ENCODE measurements at regions not wholly inside any gene's neighbourhood (a gene's known extent, or its start where the extent isn't known, plus 50 kb on each side); places are given as distances from the start of the nearest gene placed in this dataset.

DNA sequence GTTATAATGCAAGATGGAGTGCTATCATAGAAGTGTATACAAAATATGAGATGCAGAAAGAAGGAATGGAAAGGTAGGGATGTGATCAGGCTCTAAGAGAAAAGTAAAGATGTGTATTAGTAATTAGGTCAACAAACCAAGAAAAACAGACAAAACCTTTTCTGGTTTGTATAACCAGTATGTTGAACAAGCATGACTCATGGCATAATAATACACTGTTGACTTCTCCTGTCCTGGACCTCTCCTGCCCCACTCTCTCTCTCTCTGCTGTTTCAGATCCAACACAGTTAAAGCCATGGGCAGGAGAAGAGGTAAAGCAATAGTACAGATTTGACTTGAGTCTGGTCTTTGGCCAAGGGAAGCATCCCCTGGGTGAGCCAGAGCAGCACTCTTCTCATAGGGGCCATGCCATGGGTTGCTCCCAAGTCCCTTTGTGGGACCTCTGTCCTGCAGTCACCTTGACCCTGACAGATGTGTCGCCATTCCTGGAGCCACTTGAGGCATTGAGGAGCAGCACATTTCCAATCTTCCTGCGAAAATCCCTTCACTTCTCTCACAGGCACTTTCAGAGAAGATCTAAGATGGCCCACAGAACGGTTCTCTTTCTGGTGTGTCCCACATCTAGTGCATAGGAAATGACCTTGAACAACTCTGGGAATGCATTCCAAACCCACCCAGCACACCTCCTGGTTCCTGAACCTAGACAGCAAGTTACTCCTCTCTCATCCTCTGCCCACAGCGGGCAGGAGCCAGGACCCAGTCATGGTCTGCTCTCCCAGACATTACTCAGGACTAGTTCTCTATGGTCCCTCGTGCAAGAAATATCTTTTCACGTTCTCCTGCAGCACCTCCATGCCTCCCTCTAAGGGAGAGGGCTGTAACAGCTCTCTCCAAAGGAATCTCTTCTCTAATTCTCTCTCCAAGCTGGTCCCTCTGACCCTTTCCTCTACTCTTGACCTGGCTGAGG, 58.2 kb upstream of the PRSS23 start:
- Histone ChIP-seq H3K4me1 (ENCODE audit: insufficient read depth, insufficient read length) (peaks cover 11% of the 10 kb centered on the region), H3K36me3 (ENCODE audit: insufficient read depth, insufficient read length, low read length) (no peaks in the 10 kb centered on the region), H3K9ac (ENCODE audit: insufficient read length, low read depth) (no peak overlapping the region), H3K27me3 (ENCODE audit: insufficient read depth, insufficient read length) (no peaks in the 10 kb centered on the region), H3K4me3 (ENCODE audit: insufficient read length, low read depth) (no peak overlapping the region), H3K9me3 (ENCODE audit: insufficient read depth, low read length) (peaks cover 10% of the 10 kb centered on the region)
- no peak for DNase-seq (ENCODE audit: low read depth, low spot score)
- TF ChIP-seq YY1 (IDR thresholded peaks at IDR 0.05; ENCODE audit: insufficient read depth, insufficient read length) (no peak), SUZ12 (IDR thresholded peaks at IDR 0.05; ENCODE audit: extremely low read depth, insufficient read depth, insufficient read length) (no peak), ZNF274 (IDR thresholded peaks at IDR 0.05; ENCODE audit: low read depth, low read length) (no peak)

DNA sequence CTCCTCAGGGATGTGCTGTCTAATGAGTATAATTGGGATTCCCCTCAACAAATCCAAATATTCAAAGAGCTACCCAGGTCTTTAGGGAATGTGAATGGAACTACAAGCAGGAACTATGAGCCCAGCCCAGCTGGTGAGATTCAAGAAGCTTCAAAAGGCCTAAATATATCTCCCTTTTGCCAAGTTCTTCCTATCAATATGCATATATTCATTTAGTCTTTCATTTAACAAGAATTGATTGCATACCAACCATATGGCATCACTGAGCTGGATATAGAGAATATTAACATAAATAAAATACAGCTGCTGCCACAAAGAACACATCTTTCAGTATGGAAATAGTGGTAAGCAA, 58.9 kb upstream of the PRSS23 start:
- H3K4me1 ChIP-seq (ENCODE audit: insufficient read depth, insufficient read length) = peaks cover 11% of the 10 kb centered on the region
- TF ChIP-seq ZNF274 (IDR thresholded peaks at IDR 0.05; ENCODE audit: low read depth, low read length) (no peak), SUZ12 (IDR thresholded peaks at IDR 0.05; ENCODE audit: extremely low read depth, insufficient read depth, insufficient read length) (no peak), YY1 (IDR thresholded peaks at IDR 0.05; ENCODE audit: insufficient read depth, insufficient read length) (no peak)
- no peak for DNase-seq (ENCODE audit: low read depth, low spot score)
- H3K9me3 ChIP-seq (ENCODE audit: insufficient read depth, low read length) = peaks cover 10% of the 10 kb centered on the region
- no peaks in the 10 kb centered on the region for H3K27me3 ChIP-seq (ENCODE audit: insufficient read depth, insufficient read length)
- H3K36me3 ChIP-seq (ENCODE audit: insufficient read depth, insufficient read length, low read length) = no peaks in the 10 kb centered on the region
- H3K9ac ChIP-seq (ENCODE audit: insufficient read length, low read depth) = no peak overlapping the region
- H3K4me3 ChIP-seq (ENCODE audit: insufficient read length, low read depth) = no peak overlapping the region

DNA sequence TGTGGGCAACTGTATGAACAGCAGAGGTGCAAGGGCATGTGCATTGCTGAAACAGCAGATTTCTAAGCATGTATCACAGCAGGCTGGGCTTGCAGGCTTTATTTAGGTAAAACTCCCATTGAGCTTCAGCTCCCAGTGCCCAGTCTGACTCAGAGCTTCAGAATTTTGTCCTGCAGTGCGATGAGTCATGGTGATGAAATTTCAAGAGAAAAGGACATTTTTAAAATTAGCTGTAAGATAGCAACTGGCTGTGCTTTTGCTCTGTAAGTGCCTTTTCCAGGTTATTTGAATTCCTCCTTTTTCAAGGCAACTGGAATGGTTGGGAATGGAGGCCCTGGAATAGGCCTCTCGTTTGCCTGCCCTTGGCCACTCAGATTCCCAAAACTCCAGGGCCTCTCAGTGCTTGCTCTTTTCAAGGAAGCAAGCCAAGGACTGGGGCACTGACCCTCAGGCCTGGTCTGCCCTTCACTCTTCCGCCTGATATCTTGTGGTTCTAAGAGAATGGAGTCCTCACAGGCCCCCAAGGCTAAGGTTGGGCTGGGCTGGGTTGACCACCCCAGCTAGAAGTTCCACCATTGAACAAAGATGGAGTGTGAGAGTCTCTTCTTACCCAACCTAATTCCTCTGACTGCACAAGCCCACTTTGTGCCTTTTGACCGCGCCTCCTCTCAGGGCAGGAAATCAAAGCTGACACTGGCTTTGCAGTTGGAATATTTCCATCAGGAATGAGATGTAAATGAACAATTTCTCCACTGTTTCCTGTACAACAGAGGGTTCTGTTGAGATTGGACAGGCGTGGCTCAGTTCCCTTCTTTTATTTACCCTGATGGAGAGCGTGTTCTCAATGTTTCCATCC, 59.5 kb upstream of the PRSS23 start:
- no peaks in the 10 kb centered on the region for H3K27me3 ChIP-seq (ENCODE audit: insufficient read depth, insufficient read length)
- TF ChIP-seq SUZ12 (IDR thresholded peaks at IDR 0.05; ENCODE audit: extremely low read depth, insufficient read depth, insufficient read length) (no peak), YY1 (IDR thresholded peaks at IDR 0.05; ENCODE audit: insufficient read depth, insufficient read length) (no peak), ZNF274 (IDR thresholded peaks at IDR 0.05; ENCODE audit: low read depth, low read length) (no peak)
- peaks cover 11% of the 10 kb centered on the region for H3K4me1 ChIP-seq (ENCODE audit: insufficient read depth, insufficient read length)
- no peak overlapping the region for H3K9ac ChIP-seq (ENCODE audit: insufficient read length, low read depth)
- peaks cover 10% of the 10 kb centered on the region for H3K9me3 ChIP-seq (ENCODE audit: insufficient read depth, low read length)
- DNase-seq (ENCODE audit: low read depth, low spot score) = peak; percentile 84
- no peak overlapping the region for H3K4me3 ChIP-seq (ENCODE audit: insufficient read length, low read depth)
- no peaks in the 10 kb centered on the region for H3K36me3 ChIP-seq (ENCODE audit: insufficient read depth, insufficient read length, low read length)

DNA sequence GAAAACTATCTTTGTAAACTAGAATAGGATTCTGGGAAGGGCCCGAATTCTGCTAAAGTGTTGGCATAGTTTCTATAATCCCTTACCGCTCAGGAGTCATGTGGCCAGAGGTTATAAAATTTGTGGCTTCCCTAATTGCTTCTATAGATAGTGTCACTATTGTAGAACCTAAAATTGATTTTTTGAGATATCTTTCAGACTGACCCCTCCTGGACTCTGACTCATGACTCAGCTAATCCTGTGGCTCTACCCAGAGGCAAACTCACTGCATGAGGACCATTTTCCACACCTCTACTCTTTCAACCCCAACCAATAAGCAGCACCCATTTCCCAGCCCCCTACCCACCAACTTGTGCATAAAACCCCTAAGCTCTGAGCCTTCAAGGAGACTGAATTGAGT, 61.8 kb upstream of the PRSS23 start:
- Histone ChIP-seq H3K4me3 (ENCODE audit: insufficient read length, low read depth) (no peak overlapping the region), H3K36me3 (ENCODE audit: insufficient read depth, insufficient read length, low read length) (no peaks in the 10 kb centered on the region), H3K27me3 (ENCODE audit: insufficient read depth, insufficient read length) (no peaks in the 10 kb centered on the region), H3K4me1 (ENCODE audit: insufficient read depth, insufficient read length) (peaks cover 11% of the 10 kb centered on the region), H3K9ac (ENCODE audit: insufficient read length, low read depth) (no peak overlapping the region), H3K9me3 (ENCODE audit: insufficient read depth, low read length) (peaks cover 10% of the 10 kb centered on the region)
- TF ChIP-seq YY1 (IDR thresholded peaks at IDR 0.05; ENCODE audit: insufficient read depth, insufficient read length) = no peak
- no peak for TF ChIP-seq ZNF274 (IDR thresholded peaks at IDR 0.05; ENCODE audit: low read depth, low read length)
- no peak for TF ChIP-seq SUZ12 (IDR thresholded peaks at IDR 0.05; ENCODE audit: extremely low read depth, insufficient read depth, insufficient read length)
- DNase-seq (ENCODE audit: low read depth, low spot score) = no peak

DNA sequence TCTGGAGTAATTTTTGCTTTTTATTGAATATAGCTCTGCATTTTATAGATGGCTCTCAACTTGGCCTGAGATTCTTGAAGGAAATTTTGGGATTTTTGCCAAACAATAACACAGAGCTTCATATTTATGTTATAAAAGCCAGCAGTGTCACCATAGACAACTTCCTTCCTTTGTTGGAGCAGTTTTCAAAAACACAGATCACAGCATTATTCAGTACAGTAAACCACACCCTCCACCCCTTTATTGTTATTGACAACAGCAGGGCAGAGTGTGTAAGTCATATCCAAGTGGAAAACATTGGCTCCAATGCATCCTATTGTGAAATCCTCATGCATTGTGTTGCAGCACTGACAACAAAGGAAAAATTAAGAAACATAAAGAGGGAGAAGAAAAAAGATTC, 62.6 kb upstream of the PRSS23 start:
- H3K27me3 ChIP-seq (ENCODE audit: insufficient read depth, insufficient read length) = no peaks in the 10 kb centered on the region
- no peaks in the 10 kb centered on the region for H3K36me3 ChIP-seq (ENCODE audit: insufficient read depth, insufficient read length, low read length)
- H3K4me1 ChIP-seq (ENCODE audit: insufficient read depth, insufficient read length) = peaks cover 11% of the 10 kb centered on the region
- H3K4me3 ChIP-seq (ENCODE audit: insufficient read length, low read depth) = no peak overlapping the region
- H3K9me3 ChIP-seq (ENCODE audit: insufficient read depth, low read length) = peaks cover 14% of the 10 kb centered on the region
- no peak overlapping the region for H3K9ac ChIP-seq (ENCODE audit: insufficient read length, low read depth)
- TF ChIP-seq SUZ12 (IDR thresholded peaks at IDR 0.05; ENCODE audit: extremely low read depth, insufficient read depth, insufficient read length) = no peak
- no peak for TF ChIP-seq YY1 (IDR thresholded peaks at IDR 0.05; ENCODE audit: insufficient read depth, insufficient read length)
- TF ChIP-seq ZNF274 (IDR thresholded peaks at IDR 0.05; ENCODE audit: low read depth, low read length) = no peak
- no peak for DNase-seq (ENCODE audit: low read depth, low spot score)

DNA sequence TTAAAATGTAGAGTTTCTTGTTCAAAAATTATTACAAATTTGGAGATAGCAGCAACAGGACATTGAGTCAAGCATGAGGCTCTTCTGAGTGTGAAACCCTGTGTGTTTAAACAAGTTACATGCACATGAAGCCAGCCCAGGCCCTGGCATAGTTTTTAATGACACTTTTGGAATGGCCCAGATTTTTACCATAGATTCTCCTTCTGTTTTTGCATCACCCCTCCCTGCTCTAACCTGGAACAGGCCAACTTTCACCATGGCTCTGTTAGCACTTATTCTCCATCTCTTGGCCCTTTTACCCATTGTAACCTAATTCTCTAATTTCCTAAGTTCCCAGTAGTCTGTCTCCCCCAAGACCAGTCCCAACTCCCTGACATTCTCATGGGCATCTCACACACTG, 63.1 kb upstream of the PRSS23 start:
- no peak overlapping the region for H3K4me3 ChIP-seq (ENCODE audit: insufficient read length, low read depth)
- peaks cover 11% of the 10 kb centered on the region for H3K4me1 ChIP-seq (ENCODE audit: insufficient read depth, insufficient read length)
- peaks cover 14% of the 10 kb centered on the region for H3K9me3 ChIP-seq (ENCODE audit: insufficient read depth, low read length)
- H3K9ac ChIP-seq (ENCODE audit: insufficient read length, low read depth) = no peak overlapping the region
- no peaks in the 10 kb centered on the region for H3K27me3 ChIP-seq (ENCODE audit: insufficient read depth, insufficient read length)
- H3K36me3 ChIP-seq (ENCODE audit: insufficient read depth, insufficient read length, low read length) = no peaks in the 10 kb centered on the region
- TF ChIP-seq SUZ12 (IDR thresholded peaks at IDR 0.05; ENCODE audit: extremely low read depth, insufficient read depth, insufficient read length) (no peak), ZNF274 (IDR thresholded peaks at IDR 0.05; ENCODE audit: low read depth, low read length) (no peak), YY1 (IDR thresholded peaks at IDR 0.05; ENCODE audit: insufficient read depth, insufficient read length) (no peak)
- no peak for DNase-seq (ENCODE audit: low read depth, low spot score)

Measured in NT2/D1 (cell line).